A549 (cell line): ENCODE measurements at regions not wholly inside any gene's neighbourhood (a gene's known extent, or its start where the extent isn't known, plus 50 kb on each side); places are given as distances from the start of the nearest gene placed in this dataset.
A peak's percentile ranks its signal among the peaks of the same experiment; 100 is the strongest.
"Not testable (repeated sequence)": the region's sequence is repeated elsewhere in the genome, so short reads cannot be mapped to it uniquely, and the experiment has no call there.

Source experiments
- ATAC-seq, 2 experiments: fragments of 200-7000 bp in 1 of 2; fragments of >200 bp in 1 of 2; cut with Nextera tagmentation in 1 of 2; cut with Tn5 transposase in 1 of 2; 3 replicates each; pipeline versions ENCODE4 v1.8.0 to v1.9.1; 2018 to 2020; ENCODE audit warnings: mild to moderate bottlenecking in 1 of 2, moderate library complexity in 1 of 2
- CTCF ChIA-PET: fragments of 300-600 bp; sonication (Branson Sonifier 250); formaldehyde crosslinking; extraction: SDS; loops from one replicate; lab custom pipeline; 2021; ENCODE audit warnings: antibody characterized with exemption, inconsistent platforms; lab: Yijun Ruan, JAX
- POLR2A ChIA-PET: fragments of 350-600 bp; formaldehyde crosslinking; extraction: SDS; loops from one replicate; lab custom pipeline; 2021; ENCODE audit warnings: antibody characterized with exemption, inconsistent platforms; lab: Yijun Ruan, JAX
- DNase-seq, 2 experiments: peaks; one replicate each; pipeline versions ENCODE4 v3.0.0 to v3.0.0-alpha.2; 2011 to 2016; ENCODE audit warnings: low read depth in 1 of 2, low spot score in 1 of 2
- FAIRE-seq: peaks from 2 replicates; lab custom pipeline; 2011; peaks lifted over from hg19 to GRCh38; lab: Jason Lieb, UNC
- H3K27ac ChIP-seq, 2 experiments: fragments of >200 bp; sonication (Bioruptor Twin); formaldehyde crosslinking; 3 replicates each; pipeline ENCODE4 v1.5.1; 2016 to 2017
- H3K4me1 ChIP-seq: fragments of >200 bp; sonication (Bioruptor Twin); formaldehyde crosslinking; 3 replicates; pipeline ENCODE4 v1.6.1; 2016
- H3K4me2 ChIP-seq: fragments of >200 bp; sonication (Bioruptor Twin); formaldehyde crosslinking; 3 replicates; pipeline ENCODE4 v1.6.1; 2016
- H3K4me3 ChIP-seq: fragments of >200 bp; sonication (Bioruptor Twin); formaldehyde crosslinking; 3 replicates; pipeline ENCODE4 v1.5.1; 2016
- H3K9me3 ChIP-seq: fragments of >200 bp; sonication (Bioruptor Twin); formaldehyde crosslinking; 3 replicates; pipeline ENCODE4 v1.6.1; 2016
- BHLHE40 ChIP-seq: IDR thresholded peaks from 2 replicates; pipeline ENCODE4 v1.6.1; 2012; ENCODE audit warnings: low read depth, low read length, inconsistent platforms
- CBX8 ChIP-seq: fragments of 200-600 bp; sonication (generic); IDR thresholded peaks from 2 replicates; pipeline ENCODE4 v1.6.1; 2016
- CEBPB ChIP-seq, 2 experiments: fragments of >200 bp in 1 of 2; sonication (Bioruptor Twin) in 1 of 2; formaldehyde crosslinking in 1 of 2; IDR thresholded peaks; 2 replicates each; pipeline ENCODE4 v1.6.1; 2012 to 2016
- CHD4 ChIP-seq: fragments of 200-600 bp; sonication (generic); IDR thresholded peaks from 2 replicates; pipeline ENCODE4 v1.6.1; 2016; ENCODE audit warnings: antibody characterized with exemption, mild to moderate bottlenecking, borderline replicate concordance
- FOSL2 ChIP-seq, 2 experiments: fragments of 450-650 bp in 1 of 2; fragments of >200 bp in 1 of 2; sonication (Bioruptor Twin) in 1 of 2; formaldehyde crosslinking; IDR thresholded peaks; 2 replicates each; pipeline versions ENCODE4 v1.5.0 to v1.6.1; 2016 to 2020; ENCODE audit warnings: mild to moderate bottlenecking in 1 of 2, moderate library complexity in 1 of 2
- FOXS1 ChIP-seq: fragments of 250-450 bp; sonication (Bioruptor Pico); IDR thresholded peaks from 2 replicates; pipeline ENCODE4 v1.5.0; 2020; ENCODE audit warnings: mild to moderate bottlenecking, moderate library complexity
- GATA3 ChIP-seq: IDR thresholded peaks from 2 replicates; pipeline ENCODE4 v1.6.1; 2012; ENCODE audit warnings: borderline replicate concordance
- HOXB5 ChIP-seq: fragments of 250-450 bp; sonication (Bioruptor Pico); IDR thresholded peaks from 2 replicates; pipeline ENCODE4 v1.5.0; 2020; ENCODE audit warnings: mild to moderate bottlenecking, moderate library complexity
- KDM5A ChIP-seq: fragments of 200-600 bp; sonication (generic); IDR thresholded peaks from 2 replicates; pipeline ENCODE4 v1.6.1; 2016; ENCODE audit warnings: antibody characterized with exemption, mild to moderate bottlenecking
- MAZ ChIP-seq: fragments of 150-350 bp; IDR thresholded peaks from 2 replicates; pipeline ENCODE4 v1.6.1; 2014; ENCODE audit warnings: antibody characterized with exemption, low read depth, low read length, borderline replicate concordance
- MYC ChIP-seq: IDR thresholded peaks from 2 replicates; pipeline ENCODE4 v1.6.1; 2012; ENCODE audit warnings: mild to moderate bottlenecking, inconsistent platforms, low read length, improper control_type of control experiment, borderline replicate concordance
- NFE2L2 ChIP-seq: fragments of 150-350 bp; conservative IDR thresholded peaks from 2 replicates; pipeline ENCODE4 v1.6.1; 2014; ENCODE audit warnings: low read length
- NPAS2 ChIP-seq: fragments of 250-450 bp; sonication (Bioruptor Pico); IDR thresholded peaks from 2 replicates; pipeline ENCODE4 v1.8.0; 2022; ENCODE audit warnings: mild to moderate bottlenecking, moderate library complexity, borderline replicate concordance
- RNF2 ChIP-seq: fragments of 200-600 bp; sonication (generic); IDR thresholded peaks from 2 replicates; pipeline ENCODE4 v1.6.1; 2016; ENCODE audit warnings: low read depth, mild to moderate bottlenecking, antibody characterized with exemption, moderate library complexity, borderline replicate concordance
- TFCP2L1 ChIP-seq: fragments of 250-450 bp; sonication (Bioruptor Pico); IDR thresholded peaks from 2 replicates; pipeline ENCODE4 v1.5.0; 2021; ENCODE audit warnings: mild to moderate bottlenecking
- ZNF302 ChIP-seq: fragments of 250-450 bp; sonication (Bioruptor Pico); IDR thresholded peaks from 2 replicates; pipeline ENCODE4 v1.9.0; 2021; ENCODE audit warnings: inconsistent platforms, mild to moderate bottlenecking, moderate library complexity
- WGBS: methylation state at CpG from one replicate; pipeline ENCODE4 v1.1.6; 2017; ENCODE audit errors: missing lambda C conversion rate; 5-methylcytosine and 5-hydroxymethylcytosine counted together
- TF ChIP-seq, protein P1 (sequence below): fragments of >200 bp; sonication (Bioruptor Twin); formaldehyde crosslinking; IDR thresholded peaks from 2 replicates; pipeline ENCODE4 v1.6.1; 2016
- TF ChIP-seq, protein P2 (sequence below): fragments of 250-450 bp; sonication (Bioruptor Pico); IDR thresholded peaks from 2 replicates; pipeline ENCODE4 v1.5.0; 2020; ENCODE audit warnings: low read depth, mild to moderate bottlenecking, moderate library complexity
- TF ChIP-seq, protein P3 (sequence below): IDR thresholded peaks from 2 replicates; pipeline ENCODE4 v1.6.1; 2012
- TF ChIP-seq, protein P4 (sequence below): fragments of 450-650 bp; IDR thresholded peaks from 2 replicates; pipeline ENCODE4 v1.6.1; 2014; ENCODE audit warnings: antibody characterized with exemption
- TF ChIP-seq, protein P5 (sequence below): fragments of >200 bp; sonication (Bioruptor Twin); formaldehyde crosslinking; IDR thresholded peaks from 3 replicates; pipeline ENCODE4 v1.6.1; 2016

DNA sequence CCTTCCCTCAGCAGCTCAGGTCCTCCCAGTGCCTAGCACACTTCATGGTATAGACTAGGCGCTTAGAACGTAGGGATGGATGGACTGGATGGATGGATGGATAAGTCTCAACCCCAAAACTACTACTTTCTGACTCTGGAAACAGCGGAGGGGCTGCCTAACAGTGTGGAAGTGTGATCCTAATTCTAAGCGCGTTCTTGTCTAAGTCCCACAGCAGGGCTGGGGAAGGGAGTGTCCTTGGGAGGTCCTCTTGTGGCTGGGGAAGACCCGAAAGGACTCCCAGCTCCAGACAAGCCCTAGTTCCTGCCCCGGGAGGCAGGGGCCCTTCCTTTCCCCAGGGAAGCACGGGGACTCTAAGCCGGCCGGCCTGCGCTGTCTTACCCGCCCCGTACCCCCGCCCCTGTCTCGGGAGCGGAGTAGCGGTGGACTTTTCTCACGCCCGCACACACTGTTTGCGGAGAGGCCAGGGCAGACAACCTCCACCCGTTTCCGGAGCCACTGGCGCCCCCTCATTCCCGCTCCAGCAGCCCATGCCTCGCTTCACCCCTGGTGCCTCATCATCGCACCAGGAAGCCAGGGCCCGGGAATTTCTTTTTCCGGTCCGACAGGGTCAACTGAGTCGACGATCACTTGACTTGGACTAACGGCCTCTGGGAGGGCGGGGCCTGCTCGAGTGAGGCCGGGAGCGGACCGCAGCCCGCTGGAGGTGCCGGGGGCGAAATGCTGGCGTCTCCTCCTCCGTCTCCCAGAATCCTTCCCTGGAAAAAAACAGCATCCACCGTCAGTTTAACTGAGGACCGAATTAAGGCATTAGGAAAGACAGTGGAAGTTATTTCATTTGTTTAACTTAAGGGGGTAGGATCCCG, 133.3 kb downstream of the TBC1D2B start:
- H3K4me3 ChIP-seq: peak overlapping the region; percentile 26; the same call in 1 of the 3 replicates

DNA sequence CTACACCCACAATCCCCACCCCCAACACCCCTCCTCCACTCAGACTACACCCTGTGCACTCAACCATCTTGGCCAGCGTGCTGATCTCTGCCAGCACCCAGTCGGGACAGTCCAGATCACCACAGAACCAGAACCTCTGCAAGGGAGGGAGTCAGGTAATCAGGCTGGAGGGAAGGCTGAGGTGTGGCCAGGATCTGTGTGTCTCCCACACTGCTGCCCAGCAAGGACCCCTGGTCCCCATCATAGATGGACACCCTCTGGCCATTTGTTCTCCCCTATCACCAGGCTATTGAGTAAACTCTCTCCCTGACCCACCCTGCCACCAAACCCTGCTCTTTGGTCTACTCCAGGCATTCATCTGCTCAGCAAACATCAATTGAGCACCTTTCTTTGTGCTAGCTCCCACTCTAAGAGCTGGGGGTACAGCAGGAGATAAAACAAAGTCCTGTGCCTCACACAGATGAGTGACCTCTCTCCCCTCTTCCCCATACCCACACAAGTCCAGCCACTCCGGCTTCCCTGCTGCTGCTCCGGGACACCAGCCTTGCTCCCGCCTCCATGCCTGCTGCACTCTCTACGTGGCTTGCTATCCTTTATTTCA, 134.8 kb downstream of the TBC1D2B start:
- FAIRE-seq (no peak), DNase-seq (no peak), ATAC-seq (no peak)
- Histone ChIP-seq H3K9me3 (no peaks in the 10 kb centered on the region), H3K4me1 (no peaks in the 10 kb centered on the region), H3K4me3 (no peak overlapping the region), H3K4me2 (no peak overlapping the region), H3K27ac (no peak overlapping the region)
- 81% methylated on average over 6 of the region's 6 CpGs for WGBS
- ChIA-PET CTCF (no interaction called here), POLR2A (no interaction called here)
- TF ChIP-seq RNF2 (no peak), BHLHE40 (no peak), CEBPB (IDR thresholded peaks at IDR 0.05) (no peak), TFCP2L1 (CRISPR knock-in tag) (no peak), NFE2L2 (no peak), NPAS2 (CRISPR knock-in tag) (no peak), ZNF302 (CRISPR knock-in tag) (no peak), CBX8 (no peak), FOXS1 (no peak), FOSL2 (IDR thresholded peaks at IDR 0.05) (no peak), FOSL2 (CRISPR knock-in tag; IDR thresholded peaks at IDR 0.05) (no peak), HOXB5 (CRISPR knock-in tag) (no peak), MYC (no peak), KDM5A (no peak), MAZ (no peak), CHD4 (no peak)
- TF ChIP-seq, protein P1, sequence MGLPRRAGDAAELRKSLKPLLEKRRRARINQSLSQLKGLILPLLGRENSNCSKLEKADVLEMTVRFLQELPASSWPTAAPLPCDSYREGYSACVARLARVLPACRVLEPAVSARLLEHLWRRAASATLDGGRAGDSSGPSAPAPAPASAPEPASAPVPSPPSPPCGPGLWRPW: no peak
- TF ChIP-seq, protein P2, sequence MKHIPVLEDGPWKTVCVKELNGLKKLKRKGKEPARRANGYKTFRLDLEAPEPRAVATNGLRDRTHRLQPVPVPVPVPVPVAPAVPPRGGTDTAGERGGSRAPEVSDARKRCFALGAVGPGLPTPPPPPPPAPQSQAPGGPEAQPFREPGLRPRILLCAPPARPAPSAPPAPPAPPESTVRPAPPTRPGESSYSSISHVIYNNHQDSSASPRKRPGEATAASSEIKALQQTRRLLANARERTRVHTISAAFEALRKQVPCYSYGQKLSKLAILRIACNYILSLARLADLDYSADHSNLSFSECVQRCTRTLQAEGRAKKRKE (CRISPR knock-in tag): no peak
- TF ChIP-seq, protein P3, sequence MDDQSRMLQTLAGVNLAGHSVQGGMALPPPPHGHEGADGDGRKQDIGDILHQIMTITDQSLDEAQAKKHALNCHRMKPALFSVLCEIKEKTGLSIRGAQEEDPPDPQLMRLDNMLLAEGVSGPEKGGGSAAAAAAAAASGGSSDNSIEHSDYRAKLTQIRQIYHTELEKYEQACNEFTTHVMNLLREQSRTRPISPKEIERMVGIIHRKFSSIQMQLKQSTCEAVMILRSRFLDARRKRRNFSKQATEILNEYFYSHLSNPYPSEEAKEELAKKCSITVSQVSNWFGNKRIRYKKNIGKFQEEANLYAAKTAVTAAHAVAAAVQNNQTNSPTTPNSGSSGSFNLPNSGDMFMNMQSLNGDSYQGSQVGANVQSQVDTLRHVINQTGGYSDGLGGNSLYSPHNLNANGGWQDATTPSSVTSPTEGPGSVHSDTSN: no peak
- TF ChIP-seq, protein P4, sequence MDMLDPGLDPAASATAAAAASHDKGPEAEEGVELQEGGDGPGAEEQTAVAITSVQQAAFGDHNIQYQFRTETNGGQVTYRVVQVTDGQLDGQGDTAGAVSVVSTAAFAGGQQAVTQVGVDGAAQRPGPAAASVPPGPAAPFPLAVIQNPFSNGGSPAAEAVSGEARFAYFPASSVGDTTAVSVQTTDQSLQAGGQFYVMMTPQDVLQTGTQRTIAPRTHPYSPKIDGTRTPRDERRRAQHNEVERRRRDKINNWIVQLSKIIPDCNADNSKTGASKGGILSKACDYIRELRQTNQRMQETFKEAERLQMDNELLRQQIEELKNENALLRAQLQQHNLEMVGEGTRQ: no peak
- TF ChIP-seq, protein P5, sequence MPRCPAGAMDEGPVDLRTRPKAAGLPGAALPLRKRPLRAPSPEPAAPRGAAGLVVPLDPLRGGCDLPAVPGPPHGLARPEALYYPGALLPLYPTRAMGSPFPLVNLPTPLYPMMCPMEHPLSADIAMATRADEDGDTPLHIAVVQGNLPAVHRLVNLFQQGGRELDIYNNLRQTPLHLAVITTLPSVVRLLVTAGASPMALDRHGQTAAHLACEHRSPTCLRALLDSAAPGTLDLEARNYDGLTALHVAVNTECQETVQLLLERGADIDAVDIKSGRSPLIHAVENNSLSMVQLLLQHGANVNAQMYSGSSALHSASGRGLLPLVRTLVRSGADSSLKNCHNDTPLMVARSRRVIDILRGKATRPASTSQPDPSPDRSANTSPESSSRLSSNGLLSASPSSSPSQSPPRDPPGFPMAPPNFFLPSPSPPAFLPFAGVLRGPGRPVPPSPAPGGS: no peak

More for the DNA sequence above, 133.3 kb downstream of the TBC1D2B start:
- ATAC-seq (peak; percentile 17 to 51; a peak in 1 of 6 replicates), DNase-seq (peak in 1 of 2 experiments; percentile 68), FAIRE-seq (no peak)
- H3K9me3 ChIP-seq: no peaks in the 10 kb centered on the region
- CTCF ChIA-PET: interaction anchor here (0.5 to 1.3 kb wide), 2 partner anchors 164 to 202 kb away, joined by 3 read pairs; no protein-coding TSS in a partner anchor
- WGBS: 67% methylated on average over 41 of the region's 45 CpGs
- no peak for TF ChIP-seq CBX8
- no peak for TF ChIP-seq GATA3
- POLR2A ChIA-PET: no interaction called here
- no peaks in the 10 kb centered on the region for H3K4me1 ChIP-seq
- 0 out of 6 replicates have a peak overlapping the region, but pooled peaks of 1 of the 2 experiments have one; percentile 51 for H3K27ac ChIP-seq
- peak overlapping the region; percentile 31; the same call in 1 of the 3 replicates for H3K4me2 ChIP-seq

DNA sequence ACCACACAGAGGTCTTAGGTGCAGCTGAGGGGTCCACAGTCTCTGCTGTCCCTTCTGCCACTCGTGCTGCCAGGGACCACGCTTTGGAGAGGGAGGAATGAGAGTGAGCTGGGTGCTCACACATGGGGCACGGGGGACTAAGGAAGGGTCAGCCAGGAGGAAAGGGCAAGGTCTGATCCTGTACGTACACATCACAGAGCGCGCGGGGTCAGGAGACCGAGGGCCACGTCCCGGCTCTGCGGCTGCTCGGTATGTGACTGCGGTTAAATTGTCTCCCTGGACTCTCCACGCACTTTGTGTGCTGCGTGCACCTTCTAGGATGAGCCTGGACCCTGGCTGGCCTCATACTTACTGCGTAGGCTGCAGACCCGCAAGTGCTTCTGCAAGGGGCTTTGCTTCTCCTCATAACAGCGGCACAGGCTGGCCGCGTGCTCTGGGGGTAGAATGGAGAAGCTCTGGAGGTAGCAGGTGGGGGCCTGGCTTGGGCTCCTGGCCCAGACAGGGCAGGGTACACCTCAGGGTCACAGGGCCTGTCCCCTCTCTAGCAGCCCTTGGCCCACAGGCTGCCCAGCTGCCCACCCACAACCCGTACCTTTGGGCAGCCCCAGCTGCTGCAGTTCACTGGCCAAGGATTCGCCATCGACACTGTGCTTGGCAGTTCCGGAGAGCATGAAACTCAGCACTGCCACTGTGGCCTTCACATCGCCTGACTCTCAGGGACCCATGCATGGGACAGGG, 136.3 kb downstream of the TBC1D2B start:
- CTCF ChIA-PET, H3K4me3 ChIP-seq: not testable (repeated sequence)

More for the DNA sequence above, 136.3 kb downstream of the TBC1D2B start:
- H3K4me2 ChIP-seq, H3K27ac ChIP-seq, POLR2A ChIA-PET, H3K9me3 ChIP-seq, H3K4me1 ChIP-seq, DNase-seq, FAIRE-seq: not testable (repeated sequence)
- ATAC-seq: peak in 1 of 2 experiments; percentile 9; a peak in 2 of 6 replicates
- WGBS: 63% methylated on average over 7 of the region's 25 CpGs
